K562 (cell line): ENCODE measurements at regions not wholly inside any gene's neighbourhood (a gene's known extent, or its start where the extent isn't known, plus 50 kb on each side); places are given as distances from the start of the nearest gene placed in this dataset.

Experiments used
- ATAC-seq: fragments of 200-7000 bp; cut with Tn5 transposase; 3 replicates; pipeline ENCODE4 v1.9.1; 2020; ENCODE audit warnings: moderate library complexity
- BruUV-seq: library from RNA; stranded (reverse); fragments of 400-500 nt; replicated peaks from 2 replicates; lab custom pipeline; 2021; lab: Mats Ljungman, UMichigan
- CTCF ChIA-PET: fragments of 300-600 bp; formaldehyde crosslinking; extraction: SDS; loops from one replicate; lab custom pipeline; 2021; ENCODE audit warnings: low intra/inter-chr PET ratio; lab: Yijun Ruan, JAX
- POLR2A ChIA-PET: fragments of 300-600, 350-650 bp; sonication (Branson Sonifier 250); formaldehyde crosslinking; extraction: SDS; loops from one replicate; lab custom pipeline; 2021; ENCODE audit warnings: antibody characterized with exemption, inconsistent platforms; lab: Yijun Ruan, JAX
- DNase-seq, 4 experiments: peaks; one replicate each; pipeline versions ENCODE4 v3.0.0 to v3.0.0-alpha.2; 2011 to 2018; ENCODE audit warnings: low spot score in 3 of 4, mixed read lengths in 3 of 4; ENCODE audit errors: extremely low read depth in 1 of 4
- FAIRE-seq: peaks from 2 replicates; lab custom pipeline; 2011; peaks lifted over from hg19 to GRCh38; lab: Jason Lieb, UNC
- H2AFZ ChIP-seq: 2 replicates; pipeline ENCODE4 v1.6.0; 2011; ENCODE audit warnings: low read depth, low read length, control low read depth, inconsistent platforms
- H3K27ac ChIP-seq: fragments of 200-600 bp; 3 replicates; pipeline ENCODE4 v1.8.0; 2011; ENCODE audit warnings: low read depth, mild to moderate bottlenecking, control low read depth, inconsistent platforms, low read length, moderate library complexity, mixed read lengths; ENCODE audit errors: extremely low read depth
- H3K27me3 ChIP-seq, 2 experiments: fragments of 300-600 bp in 1 of 2; 2 replicates in 1 of 2; 3 replicates in 1 of 2; pipeline versions ENCODE4 v1.6.0 to v1.8.0; 2011; ENCODE audit warnings: inconsistent platforms in 2 of 2, low read length in 2 of 2, mild to moderate bottlenecking in 1 of 2, mixed read lengths in 1 of 2, moderate library complexity in 1 of 2; ENCODE audit not compliant: control insufficient read depth in 2 of 2, insufficient read depth in 2 of 2
- H3K36me3 ChIP-seq: fragments of 300-600 bp; 3 replicates; pipeline ENCODE4 v1.8.0; 2011; ENCODE audit warnings: mild to moderate bottlenecking, low read length, inconsistent platforms; ENCODE audit not compliant: control insufficient read depth, insufficient read depth
- H3K4me1 ChIP-seq, 2 experiments: fragments of 200-600 bp in 1 of 2; replicated peaks in 1 of 2; 2 replicates in 1 of 2; 3 replicates in 1 of 2; pipeline versions ENCODE4 v1.5.1 to v1.8.0; 2011; ENCODE audit warnings: inconsistent platforms in 2 of 2, low read length in 2 of 2, mild to moderate bottlenecking in 1 of 2, mixed read lengths in 1 of 2, moderate library complexity in 1 of 2; ENCODE audit not compliant: control insufficient read depth in 2 of 2, insufficient read depth in 2 of 2
- H3K4me2 ChIP-seq: 2 replicates; pipeline ENCODE4 v1.6.1; 2011; ENCODE audit warnings: low read length, control low read depth, inconsistent platforms, mixed read lengths; ENCODE audit not compliant: insufficient read depth
- H3K4me3 ChIP-seq: fragments of 200-600 bp; sonication (generic), shearing (Covaris generic); 2 replicates; pipeline ENCODE4 v1.5.1; 2016; ENCODE audit warnings: control low read depth, inconsistent platforms
- H3K79me2 ChIP-seq: fragments of 200-600 bp; 3 replicates; pipeline ENCODE4 v1.8.0; 2011; ENCODE audit warnings: low read length, inconsistent platforms; ENCODE audit not compliant: control insufficient read depth, insufficient read depth
- H3K9ac ChIP-seq, 2 experiments: 2 replicates each; pipeline versions ENCODE4 v1.6.0 to v1.6.1; 2011; ENCODE audit warnings: low read depth in 2 of 2, low read length in 2 of 2, control low read depth in 1 of 2, inconsistent platforms in 1 of 2, mild to moderate bottlenecking in 1 of 2, mixed read lengths in 1 of 2; ENCODE audit not compliant: insufficient read depth in 1 of 2
- H3K9me1 ChIP-seq: one replicate; pipeline ENCODE4 v1.6.0; 2011; ENCODE audit warnings: inconsistent platforms, mild to moderate bottlenecking, low read length, moderate library complexity; ENCODE audit not compliant: control insufficient read depth, insufficient read depth
- H3K9me3 ChIP-seq: replicated peaks from 2 replicates; pipeline ENCODE4 v1.5.1; 2011; ENCODE audit warnings: low read depth, low read length, inconsistent platforms; ENCODE audit not compliant: control insufficient read depth, insufficient read depth
- H4K20me1 ChIP-seq: replicated peaks from 2 replicates; pipeline ENCODE4 v1.6.1; 2011; ENCODE audit warnings: low read length, inconsistent platforms, mixed read lengths; ENCODE audit not compliant: control insufficient read depth, insufficient read depth
- EZH2 ChIP-seq: IDR thresholded peaks from 2 replicates; pipeline ENCODE4 v1.6.1; 2012; ENCODE audit warnings: low read depth, mild to moderate bottlenecking, inconsistent platforms, low read length, borderline replicate concordance
- HBP1 ChIP-seq: fragments of 450-650 bp; formaldehyde crosslinking; IDR thresholded peaks from 2 replicates; pipeline ENCODE4 v1.4.0; 2022; ENCODE audit warnings: missing genetic modification characterization
- HIVEP1 ChIP-seq: fragments of 250-450 bp; sonication (Bioruptor Pico); IDR thresholded peaks from 2 replicates; pipeline ENCODE4 v1.4.0; 2020; ENCODE audit warnings: mild to moderate bottlenecking
- HMBOX1 ChIP-seq: sonication (generic); IDR thresholded peaks from 2 replicates; pipeline ENCODE4 v1.6.1; 2016
- KDM4B ChIP-seq, 2 experiments: fragments of 450-650 bp in 1 of 2; sonication (generic) in 1 of 2; IDR thresholded peaks; 2 replicates each; pipeline ENCODE4 v1.6.1; 2016 to 2017; ENCODE audit warnings: borderline replicate concordance in 2 of 2, antibody characterized with exemption in 1 of 2, low read depth in 1 of 2, mild to moderate bottlenecking in 1 of 2
- POLR3A ChIP-seq: IDR thresholded peaks from 2 replicates; pipeline ENCODE4 v1.6.1; 2011; ENCODE audit warnings: borderline replicate concordance, mild to moderate bottlenecking, moderate library complexity; ENCODE audit not compliant: insufficient read length, insufficient read depth; ENCODE audit errors: extremely low read depth
- SMAD3 ChIP-seq: fragments of 450-650 bp; formaldehyde crosslinking; conservative IDR thresholded peaks from 2 replicates; pipeline ENCODE4 v1.4.0; 2020; ENCODE audit warnings: mild to moderate bottlenecking
- SMARCE1 ChIP-seq: fragments of 450-650 bp; IDR thresholded peaks from 2 replicates; pipeline ENCODE4 v1.7.1; 2016; ENCODE audit warnings: mild to moderate bottlenecking
- SPI1 ChIP-seq: IDR thresholded peaks from 2 replicates; pipeline ENCODE4 v1.6.1; 2011; ENCODE audit warnings: low read depth, low read length, control low read depth, borderline replicate concordance
- TAF1 ChIP-seq: IDR thresholded peaks from 2 replicates; pipeline ENCODE4 v1.6.1; 2011; ENCODE audit warnings: mild to moderate bottlenecking, low read length, moderate library complexity; ENCODE audit not compliant: insufficient read depth, control insufficient read depth, severe bottlenecking; ENCODE audit errors: extremely low read depth
- TCF3 ChIP-seq: sonication (generic); formaldehyde crosslinking; IDR thresholded peaks from 2 replicates; pipeline ENCODE4 v1.4.0; 2020; ENCODE audit warnings: mild to moderate bottlenecking, missing genetic modification reagents
- TFE3 ChIP-seq: fragments of 450-650 bp; formaldehyde crosslinking; IDR thresholded peaks from 2 replicates; pipeline ENCODE4 v1.4.0; 2020; ENCODE audit warnings: mild to moderate bottlenecking, mixed read lengths
- U2AF1 ChIP-seq: fragments of 200-400 bp; formaldehyde crosslinking; optimal IDR thresholded peaks from 2 replicates; pipeline ENCODE3; 2017; ENCODE audit warnings: mild to moderate bottlenecking, low read depth, low read length, moderate library complexity
- ZNF134 ChIP-seq: fragments of 250-450 bp; sonication (Bioruptor Pico); conservative IDR thresholded peaks from 2 replicates; pipeline ENCODE4 v1.4.0; 2020
- WGBS: fragments of 100-300 bp; shearing (Covaris generic); methylation state at CpG from one replicate; pipeline ENCODE4 v1.1.6; 2016; ENCODE audit warnings: low coverage, mixed read lengths; ENCODE audit not compliant: insufficient coverage; ENCODE audit errors: missing lambda C conversion rate; 5-methylcytosine and 5-hydroxymethylcytosine counted together
- in situ Hi-C: fragments of 300-500 bp; cut with MboI; formaldehyde crosslinking; loops from 4 replicates; pipeline ENCODE4 v1.15.0; 2018; ENCODE audit warnings: inconsistent platforms, mixed read lengths
- intact Hi-C: fragments of 100-400 bp; cut with micrococcal nuclease; formaldehyde crosslinking; loops from 2 replicates; pipeline ENCODE4 v1.14.2; 2022

- Histone ChIP-seq H4K20me1 (no peaks in the 10 kb centered on the region), H2AFZ (no peak overlapping the region), H3K9ac (no peak overlapping the region), H3K4me1 (no peaks in the 10 kb centered on the region), H3K4me2 (no peak overlapping the region), H3K9me3 (no peaks in the 10 kb centered on the region), H3K79me2 (no peaks in the 10 kb centered on the region), H3K27me3 (no peaks in the 10 kb centered on the region), H3K9me1 (no peaks in the 10 kb centered on the region), H3K4me3 (no peak overlapping the region), H3K36me3 (no peaks in the 10 kb centered on the region), H3K27ac (no peak overlapping the region)
- no peak for DNase-seq
- no peak for ATAC-seq
- in situ Hi-C loops (no loop called here), intact Hi-C loops (no loop called here)
- ChIA-PET CTCF (no interaction called here), POLR2A (no interaction called here)
- FAIRE-seq, result no peak
- TF ChIP-seq U2AF1, result no peak
- BruUV-seq, result no TSS peak
- WGBS, result 2% methylated on average over 4 of the region's 4 CpGs
Measured at GRCh38 chr18:37956902-37957301, 391.3 kb upstream of the CELF4 start.

- ATAC-seq (no peak), FAIRE-seq (no peak), DNase-seq (no peak)
- H3K27me3 ChIP-seq, result no peaks in the 10 kb centered on the region
- no peaks in the 10 kb centered on the region for H3K9me1 ChIP-seq
- H3K4me3 ChIP-seq, result no peak overlapping the region
- POLR2A ChIA-PET, result no interaction called here
- no peak overlapping the region for H3K27ac ChIP-seq
- no peaks in the 10 kb centered on the region for H3K36me3 ChIP-seq
- CTCF ChIA-PET, result no interaction called here
- H3K4me1 ChIP-seq, result no peaks in the 10 kb centered on the region
- H4K20me1 ChIP-seq, result no peaks in the 10 kb centered on the region
- WGBS, result 0% methylated on average over 2 of the region's 2 CpGs
- H3K79me2 ChIP-seq, result no peaks in the 10 kb centered on the region
- no peaks in the 10 kb centered on the region for H3K9me3 ChIP-seq
- H2AFZ ChIP-seq, result no peak overlapping the region
- intact Hi-C loops, result no loop called here
- BruUV-seq, result no TSS peak
- in situ Hi-C loops, result no loop called here
- no peak overlapping the region for H3K9ac ChIP-seq
- no peak overlapping the region for H3K4me2 ChIP-seq
- TF ChIP-seq TAF1 (no peak), TCF3 (CRISPR knock-in tag) (no peak), SMARCE1 (no peak), EZH2 (no peak), SMAD3 (no peak), POLR3A (no peak), TFE3 (CRISPR knock-in tag) (no peak), KDM4B (IDR thresholded peaks at IDR 0.05; ENCODE audit: borderline replicate concordance in 2 of 2, low read depth in 1 of 2) (no peak), HMBOX1 (no peak), HIVEP1 (CRISPR knock-in tag) (no peak), SPI1 (no peak), ZNF134 (CRISPR knock-in tag) (no peak), HBP1 (CRISPR knock-in tag) (no peak)
Measured at GRCh38 chr18:37956020-37956419, 390.4 kb upstream of the CELF4 start.
